OCI-M2 (cell line): ENCODE measurements at regions not wholly inside any gene's neighbourhood (a gene's known extent, or its start where the extent isn't known, plus 50 kb on each side); places are given as distances from the start of the nearest gene placed in this dataset.
"Not testable (repeated sequence)": the region's sequence is repeated elsewhere in the genome, so short reads cannot be mapped to it uniquely, and the experiment has no call there.

Experiments
- DNase-seq: peaks from one replicate; lab custom pipeline; 2025; ENCODE audit not compliant: unreplicated experiment; lab: John Stamatoyannopoulos, UW

- DNase-seq, result no peak
Observed at GRCh38 chr14:39626589-39627576, 194.7 kb upstream of the FBXO33 start.

DNA sequence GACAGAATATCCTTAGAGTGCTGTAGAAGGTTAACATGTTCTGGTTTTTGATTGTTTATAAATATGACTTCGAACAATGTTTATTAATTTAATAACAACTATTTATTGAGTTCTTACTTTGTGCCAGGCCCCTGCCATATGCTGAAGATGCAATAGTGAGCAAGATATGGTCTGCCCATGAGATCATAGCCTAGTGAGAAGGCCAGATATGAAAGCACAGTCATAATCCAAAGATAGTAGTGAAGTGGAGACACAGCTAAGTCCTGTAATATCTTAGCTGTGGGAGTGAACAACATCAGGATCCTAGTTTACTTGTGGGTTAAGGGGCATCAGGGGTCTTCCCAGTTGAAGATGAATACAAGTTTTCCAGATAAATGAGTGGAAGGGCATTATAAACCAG, 189.4 kb upstream of the FBXO33 start:
- no peak for DNase-seq

DNA sequence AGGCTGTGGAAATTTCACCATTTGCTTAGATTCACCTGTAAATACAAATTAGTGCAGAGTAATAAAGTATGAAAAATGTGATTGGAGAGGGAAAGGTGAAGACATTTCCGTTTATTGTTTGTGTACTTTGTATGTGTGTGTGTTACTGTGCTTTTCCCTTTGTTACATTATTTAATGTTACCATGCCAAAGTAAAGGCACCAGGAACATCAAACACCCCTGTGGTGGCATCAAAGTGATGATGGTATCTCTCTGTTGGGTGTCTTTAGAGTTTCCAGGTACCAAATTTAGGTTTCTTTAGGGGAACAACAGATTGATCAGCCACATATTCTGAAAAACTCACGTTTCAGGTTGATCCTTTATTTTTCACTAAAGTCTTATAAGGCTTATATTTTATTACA, 189.0 kb upstream of the FBXO33 start:
- no peak for DNase-seq

DNA sequence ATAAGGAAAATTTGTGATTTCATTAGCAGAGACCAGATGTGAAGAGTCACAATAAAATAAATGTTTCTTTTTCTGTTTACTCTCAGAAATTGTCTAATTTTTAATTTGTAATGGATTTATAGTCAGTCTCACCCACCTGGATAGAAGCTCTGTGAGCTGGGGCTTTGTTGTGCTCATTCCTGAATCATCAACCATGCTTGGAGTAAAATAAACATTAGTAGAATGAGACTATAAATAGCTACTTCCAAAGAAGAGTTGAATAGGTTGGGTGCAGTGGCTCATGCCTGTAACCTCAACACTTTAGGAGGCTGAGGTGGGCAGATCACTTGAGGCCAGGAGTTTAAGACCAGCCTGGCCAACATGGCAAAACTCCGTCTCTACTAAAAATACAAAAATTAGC, 185.3 kb upstream of the FBXO33 start:
- DNase-seq, result no peak

- no peak for DNase-seq
Observed at GRCh38 chr14:39615352-39615751, 183.1 kb upstream of the FBXO33 start.

- DNase-seq, result no peak
Observed at GRCh38 chr14:39614297-39614923, 182.2 kb upstream of the FBXO33 start.

DNA sequence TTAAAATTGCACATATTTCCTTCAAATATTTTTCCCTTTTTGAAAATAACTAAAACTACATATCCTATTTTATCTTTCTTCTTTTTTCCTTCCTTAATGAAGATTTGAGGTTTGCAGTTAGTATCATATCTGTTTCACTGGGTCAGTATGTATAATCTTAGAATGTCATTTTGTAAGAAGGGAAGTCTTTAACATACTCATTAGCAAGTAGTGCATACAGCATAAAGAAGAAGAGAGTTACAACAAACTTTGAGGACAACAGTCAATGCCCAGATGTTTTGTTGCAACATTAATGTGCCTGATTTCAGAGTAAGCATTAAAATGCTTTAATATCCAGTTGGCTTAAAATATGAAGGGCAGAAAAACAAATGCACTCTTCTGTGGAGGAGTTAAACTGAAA, 176.9 kb upstream of the FBXO33 start:
- no peak for DNase-seq

GRCh38 chr14:39607978-39608377, 175.7 kb upstream of the FBXO33 start:
- DNase-seq, result no peak

- no peak for DNase-seq
Observed at GRCh38 chr14:39603942-39604341, 171.7 kb upstream of the FBXO33 start.

DNA sequence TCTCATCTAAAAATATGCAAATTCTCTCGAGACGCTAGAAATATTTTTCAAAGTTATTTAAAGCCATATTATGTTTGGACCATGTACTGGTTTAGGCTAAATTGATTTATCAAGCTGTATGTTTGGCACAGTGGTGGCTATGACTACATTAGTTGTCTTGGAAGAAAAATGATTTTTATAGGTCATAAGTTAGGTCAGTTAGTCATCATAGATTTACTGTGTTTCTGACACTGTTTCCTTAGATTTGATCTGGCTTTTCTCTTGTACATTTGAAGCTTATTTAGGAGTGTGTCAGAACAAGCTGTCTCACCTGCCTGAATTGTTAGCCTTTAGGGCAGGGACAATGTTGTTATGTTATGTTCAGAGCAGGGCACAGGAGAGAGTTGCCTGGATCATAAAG, 161.1 kb upstream of the FBXO33 start:
- DNase-seq, result no peak

DNA sequence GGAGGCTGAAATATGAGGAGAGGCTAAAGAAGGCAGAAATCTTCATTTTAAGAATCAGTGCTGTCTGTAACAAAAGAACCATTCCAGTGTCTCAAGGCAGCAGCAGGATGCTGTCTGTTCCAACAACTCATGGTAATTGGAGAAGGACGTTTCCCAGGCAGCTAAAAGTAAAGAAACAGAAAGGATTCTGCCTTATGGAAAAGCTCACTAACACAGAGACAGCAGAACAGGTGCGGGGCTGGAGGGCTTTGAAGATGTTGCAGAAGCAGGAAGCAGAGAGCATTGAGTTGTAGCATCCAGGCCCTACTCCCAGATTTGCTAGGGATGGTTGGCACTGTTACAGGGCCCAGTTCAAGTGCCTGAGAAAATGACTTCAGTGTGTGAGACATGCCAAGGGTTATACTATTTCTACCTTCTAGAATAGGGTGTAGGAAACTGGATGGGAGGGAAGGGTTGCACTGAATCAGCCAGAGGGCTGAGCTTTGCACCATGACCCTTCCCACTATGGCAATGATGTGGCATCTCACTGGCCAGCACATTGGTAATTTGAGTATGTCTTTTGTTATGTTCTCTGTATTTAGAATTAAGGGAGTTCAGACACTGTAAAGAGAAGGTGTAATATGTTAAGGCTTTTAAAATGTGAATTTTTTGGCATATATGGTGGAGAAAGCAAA, 160.0 kb upstream of the FBXO33 start:
- DNase-seq, result no peak

- DNase-seq, result not testable (repeated sequence)
Observed at GRCh38 chr14:39589882-39590281, 157.6 kb upstream of the FBXO33 start.

- no peak for DNase-seq
Observed at GRCh38 chr14:39582028-39582654, 149.9 kb upstream of the FBXO33 start.

GRCh38 chr14:39581474-39581873, 149.2 kb upstream of the FBXO33 start:
- no peak for DNase-seq

- DNase-seq, result no peak
Observed at GRCh38 chr14:39580696-39581095, 148.5 kb upstream of the FBXO33 start.

DNA sequence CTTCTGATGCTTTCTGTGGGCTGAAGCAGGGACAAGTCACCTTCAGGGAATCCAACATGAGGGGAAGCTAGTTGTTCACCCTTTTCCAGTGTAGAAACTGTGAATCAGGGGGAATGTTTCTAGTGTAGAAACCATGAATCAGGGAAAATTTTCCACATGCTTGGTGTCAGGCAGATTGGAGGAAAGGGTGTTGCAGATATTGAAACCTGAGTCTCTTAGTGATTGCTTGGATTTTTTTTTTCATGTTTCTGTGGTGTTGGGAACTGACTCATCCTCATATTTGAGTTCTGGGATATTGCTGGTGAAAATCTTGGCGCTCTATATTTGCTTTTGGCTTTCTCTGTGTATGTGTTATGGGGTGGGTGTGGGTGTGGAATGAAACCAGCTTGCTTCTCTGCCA, 144.5 kb upstream of the FBXO33 start:
- DNase-seq, result no peak

DNA sequence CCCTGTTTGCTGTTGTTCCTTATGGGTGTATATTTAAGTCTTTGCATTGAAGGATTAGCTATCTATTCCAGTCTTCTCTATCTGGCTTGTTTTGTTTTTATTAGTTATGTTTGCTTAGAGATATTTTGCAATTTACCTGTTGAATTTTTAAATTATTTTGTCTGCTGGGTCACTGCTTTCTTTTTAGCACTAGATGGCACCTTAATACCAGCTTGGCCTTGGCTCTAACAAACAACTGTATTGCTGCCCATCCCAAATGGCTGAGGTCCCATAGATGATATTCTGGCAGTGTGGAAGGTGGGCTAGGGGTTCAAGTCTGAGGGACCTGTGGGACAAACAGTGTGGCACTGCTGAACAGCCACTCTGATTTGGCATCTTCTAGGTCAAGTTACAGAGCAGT, 144.0 kb upstream of the FBXO33 start:
- no peak for DNase-seq

GRCh38 chr14:39568809-39569538, 136.7 kb upstream of the FBXO33 start:
- no peak for DNase-seq

- DNase-seq, result no peak
Observed at GRCh38 chr14:39566795-39567194, 134.6 kb upstream of the FBXO33 start.

- no peak for DNase-seq
Observed at GRCh38 chr14:39563361-39563760, 131.1 kb upstream of the FBXO33 start.

DNA sequence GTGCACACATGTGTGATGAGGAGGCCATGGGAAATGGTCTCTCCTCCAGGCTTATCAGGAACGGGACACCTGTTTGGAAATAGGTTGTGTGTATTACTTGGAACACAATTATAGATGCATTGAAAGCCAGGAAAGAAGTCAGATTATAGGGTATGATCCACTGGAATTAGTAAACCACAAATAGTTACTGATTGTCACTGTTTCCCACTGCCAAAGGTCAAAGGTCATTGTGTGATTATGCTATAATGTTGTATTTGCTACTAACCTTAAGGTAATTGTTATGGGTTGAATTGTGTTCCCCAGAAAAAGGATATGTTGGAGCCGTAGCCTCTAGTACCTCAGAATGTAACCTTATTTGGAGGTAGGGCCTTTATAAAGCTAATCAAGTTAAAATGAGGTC, 129.9 kb upstream of the FBXO33 start:
- DNase-seq, result no peak
